ENCODE measurements at regions not wholly inside any gene's neighbourhood (a gene's known extent, or its start where the extent isn't known, plus 50 kb on each side); places are given as distances from the start of the nearest gene placed in this dataset.

DNA sequence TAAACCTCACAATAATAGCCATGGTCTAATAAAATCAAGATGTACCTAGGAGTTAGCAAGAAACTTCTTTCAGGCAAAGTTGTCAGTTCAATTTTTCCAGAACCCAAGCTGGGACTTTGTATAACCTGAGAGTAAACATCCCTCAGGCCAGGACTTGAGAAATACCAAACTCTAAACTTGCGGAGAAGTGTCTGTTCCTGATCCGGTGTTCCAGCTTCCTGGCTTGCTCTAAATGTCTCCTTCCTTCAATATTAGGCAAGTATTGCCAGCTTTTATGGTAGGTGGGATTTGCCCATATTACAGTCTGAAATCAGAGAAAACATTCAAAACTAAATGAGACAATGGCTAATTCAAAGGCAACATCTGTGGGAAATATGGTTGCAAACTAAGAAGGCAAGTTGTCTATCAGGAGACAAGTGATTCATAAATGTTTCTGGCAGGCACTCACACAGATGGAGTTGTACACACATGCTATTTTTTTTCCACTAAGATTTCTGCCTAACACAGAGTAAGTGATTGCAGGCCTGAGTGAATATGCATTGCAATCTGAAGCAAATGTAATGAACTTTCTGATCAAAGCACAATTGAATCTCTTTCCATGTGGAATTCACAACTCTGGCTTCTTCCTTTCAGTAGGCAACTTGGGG lies 88.3 kb upstream of the COL8A1 start:
- H3K4me1 Mint-ChIP-seq (ENCODE audit: unreplicated experiment) = peaks cover 25% of the 10 kb centered on the region
- DNase-seq (ENCODE audit: low spot score) = no peak
- peak overlapping the region; percentile 74 for H3K27ac Mint-ChIP-seq (ENCODE audit: unreplicated experiment)
- H3K9me3 Mint-ChIP-seq (ENCODE audit: unreplicated experiment) = no peaks in the 10 kb centered on the region
- no peaks in the 10 kb centered on the region for H3K27me3 Mint-ChIP-seq (ENCODE audit: unreplicated experiment)
- H3K36me3 Mint-ChIP-seq (ENCODE audit: low read depth, unreplicated experiment) = no peaks in the 10 kb centered on the region
- TF ChIP-seq, protein P1, sequence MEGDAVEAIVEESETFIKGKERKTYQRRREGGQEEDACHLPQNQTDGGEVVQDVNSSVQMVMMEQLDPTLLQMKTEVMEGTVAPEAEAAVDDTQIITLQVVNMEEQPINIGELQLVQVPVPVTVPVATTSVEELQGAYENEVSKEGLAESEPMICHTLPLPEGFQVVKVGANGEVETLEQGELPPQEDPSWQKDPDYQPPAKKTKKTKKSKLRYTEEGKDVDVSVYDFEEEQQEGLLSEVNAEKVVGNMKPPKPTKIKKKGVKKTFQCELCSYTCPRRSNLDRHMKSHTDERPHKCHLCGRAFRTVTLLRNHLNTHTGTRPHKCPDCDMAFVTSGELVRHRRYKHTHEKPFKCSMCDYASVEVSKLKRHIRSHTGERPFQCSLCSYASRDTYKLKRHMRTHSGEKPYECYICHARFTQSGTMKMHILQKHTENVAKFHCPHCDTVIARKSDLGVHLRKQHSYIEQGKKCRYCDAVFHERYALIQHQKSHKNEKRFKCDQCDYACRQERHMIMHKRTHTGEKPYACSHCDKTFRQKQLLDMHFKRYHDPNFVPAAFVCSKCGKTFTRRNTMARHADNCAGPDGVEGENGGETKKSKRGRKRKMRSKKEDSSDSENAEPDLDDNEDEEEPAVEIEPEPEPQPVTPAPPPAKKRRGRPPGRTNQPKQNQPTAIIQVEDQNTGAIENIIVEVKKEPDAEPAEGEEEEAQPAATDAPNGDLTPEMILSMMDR (IDR thresholded peaks at IDR 0.05; ENCODE audit: unreplicated experiment) = no peak
- no peak overlapping the region for H3K4me3 Mint-ChIP-seq (ENCODE audit: unreplicated experiment)

DNA sequence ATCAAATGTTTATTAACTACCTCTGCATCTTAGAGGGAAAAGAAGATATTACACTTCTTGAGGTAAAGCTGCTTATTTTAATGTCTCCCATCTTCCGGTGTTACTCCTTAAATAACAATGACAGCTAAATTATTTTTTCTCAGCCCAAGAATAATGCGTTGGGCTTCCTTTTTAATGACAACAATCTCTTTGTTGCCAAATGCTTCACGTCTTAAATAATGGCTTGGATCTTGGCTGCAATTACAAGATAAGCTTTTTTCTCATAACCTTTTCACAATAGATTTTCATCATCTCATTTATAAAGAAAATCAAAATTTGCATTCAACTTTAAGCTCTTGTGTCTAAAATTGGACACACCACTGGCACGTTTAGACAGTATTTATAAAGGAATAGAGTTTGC lies 89.2 kb upstream of the COL8A1 start:
- DNase-seq (ENCODE audit: low spot score) = no peak
- no peaks in the 10 kb centered on the region for H3K27me3 Mint-ChIP-seq (ENCODE audit: unreplicated experiment)
- no peaks in the 10 kb centered on the region for H3K36me3 Mint-ChIP-seq (ENCODE audit: low read depth, unreplicated experiment)
- peaks cover 31% of the 10 kb centered on the region for H3K4me1 Mint-ChIP-seq (ENCODE audit: unreplicated experiment)
- H3K4me3 Mint-ChIP-seq (ENCODE audit: unreplicated experiment) = no peak overlapping the region
- H3K27ac Mint-ChIP-seq (ENCODE audit: unreplicated experiment) = no peak overlapping the region
- TF ChIP-seq, protein P1 (IDR thresholded peaks at IDR 0.05; ENCODE audit: unreplicated experiment) = no peak
- H3K9me3 Mint-ChIP-seq (ENCODE audit: unreplicated experiment) = no peaks in the 10 kb centered on the region

DNA sequence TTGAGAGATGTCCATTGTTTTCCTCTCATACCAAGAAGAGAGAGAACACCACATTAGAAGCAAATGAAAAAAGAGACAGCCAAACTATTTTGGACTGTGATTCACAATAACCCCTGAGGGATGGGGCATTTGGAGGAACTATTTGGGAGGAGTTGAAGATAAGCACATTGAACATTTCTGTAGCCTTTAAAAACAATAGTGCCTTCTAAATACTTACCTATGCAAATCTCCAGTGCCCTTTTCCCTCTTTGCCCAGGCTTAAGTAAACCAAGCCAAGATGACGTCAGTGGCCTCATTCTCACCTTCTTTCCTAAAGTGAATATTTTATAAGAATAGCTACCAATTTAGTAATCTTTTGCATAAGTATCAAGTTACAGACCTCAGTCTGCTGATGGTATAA lies 89.7 kb upstream of the COL8A1 start:
- TF ChIP-seq, protein P1 (IDR thresholded peaks at IDR 0.05; ENCODE audit: unreplicated experiment) = no peak
- H3K27me3 Mint-ChIP-seq (ENCODE audit: unreplicated experiment) = no peaks in the 10 kb centered on the region
- no peak overlapping the region for H3K4me3 Mint-ChIP-seq (ENCODE audit: unreplicated experiment)
- no peaks in the 10 kb centered on the region for H3K9me3 Mint-ChIP-seq (ENCODE audit: unreplicated experiment)
- no peak overlapping the region for H3K27ac Mint-ChIP-seq (ENCODE audit: unreplicated experiment)
- H3K4me1 Mint-ChIP-seq (ENCODE audit: unreplicated experiment) = peaks cover 31% of the 10 kb centered on the region
- no peak for DNase-seq (ENCODE audit: low spot score)
- H3K36me3 Mint-ChIP-seq (ENCODE audit: low read depth, unreplicated experiment) = no peaks in the 10 kb centered on the region

DNA sequence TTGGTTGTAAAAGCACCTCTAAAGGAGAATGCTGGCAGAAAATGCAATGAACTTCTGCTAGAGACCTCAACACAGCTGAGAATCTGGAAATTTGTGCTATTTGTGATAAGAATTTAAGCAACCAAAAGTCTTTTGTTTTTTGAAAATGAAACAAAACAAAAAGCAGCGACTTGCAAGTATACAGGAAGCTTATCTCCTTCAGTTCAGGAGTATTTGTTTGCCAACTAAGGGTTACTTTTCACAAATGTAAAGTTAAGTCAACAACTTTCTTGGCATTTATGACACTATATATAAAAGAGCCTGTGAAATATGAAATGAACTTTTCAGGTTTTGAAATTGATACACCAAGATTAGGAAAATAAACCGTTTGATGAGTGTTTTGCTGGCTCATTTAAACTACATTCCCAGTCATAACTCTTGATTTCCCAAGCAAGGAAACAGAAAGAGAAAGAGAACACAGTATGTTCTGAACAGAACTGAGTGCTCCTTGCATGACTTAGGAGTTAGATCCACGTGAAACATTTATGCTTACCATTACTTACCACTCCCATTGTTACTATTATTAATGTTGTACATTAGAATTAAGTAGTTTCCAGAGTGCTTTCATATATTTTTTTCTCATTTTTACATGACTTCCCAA lies 92.3 kb upstream of the COL8A1 start:
- H3K27ac Mint-ChIP-seq (ENCODE audit: unreplicated experiment) = no peak overlapping the region
- H3K36me3 Mint-ChIP-seq (ENCODE audit: low read depth, unreplicated experiment) = no peaks in the 10 kb centered on the region
- TF ChIP-seq, protein P1 (IDR thresholded peaks at IDR 0.05; ENCODE audit: unreplicated experiment) = no peak
- H3K9me3 Mint-ChIP-seq (ENCODE audit: unreplicated experiment) = no peaks in the 10 kb centered on the region
- DNase-seq (ENCODE audit: low spot score) = no peak
- H3K4me3 Mint-ChIP-seq (ENCODE audit: unreplicated experiment) = no peak overlapping the region
- no peaks in the 10 kb centered on the region for H3K27me3 Mint-ChIP-seq (ENCODE audit: unreplicated experiment)
- peaks cover 46% of the 10 kb centered on the region for H3K4me1 Mint-ChIP-seq (ENCODE audit: unreplicated experiment)

DNA sequence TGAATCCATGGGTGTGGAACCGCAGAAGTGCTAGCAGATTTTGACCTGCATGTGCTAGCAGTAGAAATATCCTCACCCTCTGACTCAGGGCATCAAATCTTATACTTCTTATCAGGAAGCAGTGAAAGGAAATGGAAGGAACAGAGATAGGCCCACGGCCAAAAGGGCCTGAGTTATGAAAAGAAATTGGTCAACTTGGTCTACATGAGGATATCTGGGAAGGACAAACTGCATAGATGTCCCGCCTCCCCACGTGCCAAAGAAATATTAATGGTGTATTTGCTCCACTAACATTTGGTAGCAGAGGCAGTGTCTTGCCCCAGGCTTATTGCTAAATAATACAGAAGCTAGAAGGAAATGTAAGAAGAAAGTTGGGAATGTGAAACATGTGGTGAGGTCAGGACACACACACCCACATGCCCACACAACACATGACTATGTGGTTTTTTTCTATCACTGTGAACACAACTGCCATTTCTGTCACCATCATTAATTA lies 93.6 kb upstream of the COL8A1 start:
- no peak for DNase-seq (ENCODE audit: low spot score)
- Mint-ChIP-seq H3K27ac (ENCODE audit: unreplicated experiment) (no peak overlapping the region), H3K9me3 (ENCODE audit: unreplicated experiment) (no peaks in the 10 kb centered on the region), H3K27me3 (ENCODE audit: unreplicated experiment) (no peaks in the 10 kb centered on the region), H3K4me3 (ENCODE audit: unreplicated experiment) (no peak overlapping the region), H3K4me1 (ENCODE audit: unreplicated experiment) (peaks cover 40% of the 10 kb centered on the region), H3K36me3 (ENCODE audit: low read depth, unreplicated experiment) (no peaks in the 10 kb centered on the region)
- TF ChIP-seq, protein P1 (IDR thresholded peaks at IDR 0.05; ENCODE audit: unreplicated experiment) = no peak

All from endothelial cell (in vitro differentiated cells).